IPS-NIHi11 (cell line): ENCODE measurements at regions not wholly inside any gene's neighbourhood (a gene's known extent, or its start where the extent isn't known, plus 50 kb on each side); places are given as distances from the start of the nearest gene placed in this dataset.
"Not testable (repeated sequence)": the region's sequence is repeated elsewhere in the genome, so short reads cannot be mapped to it uniquely, and the experiment has no call there.

Experiments used
- DNase-seq: peaks from one replicate; pipeline ENCODE4 v3.0.0; 2012; ENCODE audit warnings: mixed read lengths, low spot score

- not testable (repeated sequence) for DNase-seq
Observed at GRCh38 chr2:54031288-54031687, 60.5 kb upstream of the PSME4 start.

GRCh38 chr2:54030806-54031205, 60.0 kb upstream of the PSME4 start:
- DNase-seq: no peak

GRCh38 chr2:54030396-54030741, 59.6 kb upstream of the PSME4 start:
- DNase-seq: no peak

GRCh38 chr2:54029721-54030395, 59.1 kb upstream of the PSME4 start:
- DNase-seq: no peak

GRCh38 chr2:54025463-54026075, 54.8 kb upstream of the PSME4 start:
- not testable (repeated sequence) for DNase-seq

GRCh38 chr2:54024576-54024975, 53.8 kb upstream of the PSME4 start:
- no peak for DNase-seq

- DNase-seq: no peak
Observed at GRCh38 chr2:54021702-54022101, 50.9 kb upstream of the PSME4 start.

- no peak for DNase-seq
Observed at GRCh38 chr2:54020793-54021414, 50.1 kb upstream of the PSME4 start.
